CD14-positive monocyte (primary cell): ENCODE measurements at regions not wholly inside any gene's neighbourhood (a gene's known extent, or its start where the extent isn't known, plus 50 kb on each side); places are given as distances from the start of the nearest gene placed in this dataset.

Source experiments
- DNase-seq, 3 donors: peaks; one replicate each; pipeline ENCODE4 v3.0.0-alpha.2; 2011 to 2022
- H2AFZ ChIP-seq: 2 replicates; pipeline ENCODE4 v1.6.0; 2012; ENCODE audit warnings: mild to moderate bottlenecking, low read depth, low read length, inconsistent platforms; ENCODE audit not compliant: insufficient read depth, poor library complexity, severe bottlenecking
- H3K27ac ChIP-seq, 2 donors: 1 replicate in 1 of 2; 2 replicates in 1 of 2; pipeline ENCODE4 v1.5.1; 2012 to 2013; ENCODE audit warnings: low read length in 2 of 2, control low read depth in 1 of 2, inconsistent platforms in 1 of 2, low read depth in 1 of 2, mild to moderate bottlenecking in 1 of 2
- H3K27me3 ChIP-seq, 2 donors: one replicate each; pipeline versions ENCODE4 v1.6.0 to v1.6.1; 2011 to 2013; ENCODE audit warnings: low read length in 2 of 2; ENCODE audit not compliant: control insufficient read depth in 2 of 2, insufficient read depth in 2 of 2
- H3K36me3 ChIP-seq, 2 donors: replicated peaks in 1 of 2; 1 replicate in 1 of 2; 2 replicates in 1 of 2; pipeline versions ENCODE4 v1.5.1 to v1.6.1; 2012 to 2013; ENCODE audit warnings: low read length in 2 of 2, control low read depth in 1 of 2, inconsistent platforms in 1 of 2, mild to moderate bottlenecking in 1 of 2; ENCODE audit not compliant: insufficient read depth in 2 of 2, control insufficient read depth in 1 of 2
- H3K4me1 ChIP-seq, 2 donors: 1 replicate in 1 of 2; 2 replicates in 1 of 2; pipeline versions ENCODE4 v1.5.1 to v1.6.1; 2012 to 2013; ENCODE audit warnings: low read length in 2 of 2, control low read depth in 1 of 2, inconsistent platforms in 1 of 2, mild to moderate bottlenecking in 1 of 2, moderate library complexity in 1 of 2; ENCODE audit not compliant: insufficient read depth in 2 of 2, control insufficient read depth in 1 of 2
- H3K4me2 ChIP-seq: replicated peaks from 2 replicates; pipeline ENCODE3; 2012; ENCODE audit warnings: low read length, moderate library complexity, mild to moderate bottlenecking; ENCODE audit not compliant: poor library complexity, severe bottlenecking; ENCODE audit errors: extremely low read depth
- H3K4me3 ChIP-seq, 3 experiments: fragments of 200-600 bp in 1 of 3; sonication (generic) in 1 of 3; replicated peaks in 1 of 3; 1 replicate in 2 of 3; 2 replicates in 1 of 3; pipeline ENCODE4 v1.5.1; 2011 to 2013; ENCODE audit warnings: low read length in 3 of 3, mild to moderate bottlenecking in 3 of 3, control low read depth in 2 of 3, low read depth in 2 of 3, inconsistent platforms in 1 of 3, moderate library complexity in 1 of 3
- H3K79me2 ChIP-seq: 2 replicates; pipeline ENCODE4 v1.6.0; 2012; ENCODE audit warnings: mild to moderate bottlenecking, control low read depth, inconsistent platforms, low read length, moderate library complexity; ENCODE audit not compliant: insufficient read depth
- H3K9ac ChIP-seq: 2 replicates; pipeline ENCODE4 v1.6.0; 2017; ENCODE audit warnings: low read length, mild to moderate bottlenecking; ENCODE audit not compliant: insufficient read depth, poor library complexity, severe bottlenecking
- H3K9me3 ChIP-seq, 2 donors: replicated peaks in 1 of 2; 1 replicate in 1 of 2; 2 replicates in 1 of 2; pipeline versions ENCODE4 v1.5.1 to v1.6.1; 2012 to 2013; ENCODE audit warnings: low read length in 2 of 2, control low read depth in 1 of 2; ENCODE audit not compliant: control insufficient read depth in 1 of 2, insufficient read depth in 1 of 2
- H4K20me1 ChIP-seq: 2 replicates; pipeline ENCODE4 v1.6.0; 2012; ENCODE audit warnings: mild to moderate bottlenecking, low read length, control low read depth, moderate library complexity; ENCODE audit not compliant: insufficient read depth
- H3K27ac Mint-ChIP-seq, 7 donors: one replicate each; pipeline ENCODE4 v1.8.0; 2020; ENCODE audit warnings: mild to moderate bottlenecking in 7 of 7, mixed read lengths in 7 of 7, moderate library complexity in 6 of 7, inconsistent platforms in 2 of 7
- H3K27me3 Mint-ChIP-seq, 3 donors: one replicate each; pipeline ENCODE4 v1.8.0; 2021 to 2022; ENCODE audit warnings: low read depth in 3 of 3, mild to moderate bottlenecking in 3 of 3, mixed read lengths in 3 of 3, moderate library complexity in 3 of 3, inconsistent platforms in 1 of 3
- H3K36me3 Mint-ChIP-seq, 2 donors: one replicate each; pipeline ENCODE4 v1.8.0; 2020; ENCODE audit warnings: mixed read lengths in 2 of 2, inconsistent platforms in 1 of 2, mild to moderate bottlenecking in 1 of 2
- H3K4me1 Mint-ChIP-seq: one replicate; pipeline ENCODE4 v1.8.0; 2020; ENCODE audit warnings: mild to moderate bottlenecking, mixed read lengths
- H3K4me3 Mint-ChIP-seq, 2 donors: one replicate each; pipeline ENCODE4 v1.8.0; 2020; ENCODE audit warnings: mild to moderate bottlenecking in 2 of 2, mixed read lengths in 2 of 2, moderate library complexity in 1 of 2
- H3K9me3 Mint-ChIP-seq, 7 donors: one replicate each; pipeline ENCODE4 v1.8.0; 2020 to 2022; ENCODE audit warnings: mixed read lengths in 7 of 7, mild to moderate bottlenecking in 6 of 7, moderate library complexity in 6 of 7, inconsistent platforms in 2 of 7
- WGBS: methylation state at CpG from one replicate; pipeline ENCODE4 v1.1.5; 2013; ENCODE audit warnings: missing lambda C conversion rate; ENCODE audit not compliant: insufficient coverage; 5-methylcytosine and 5-hydroxymethylcytosine counted together
- intact Hi-C, 2 donors: fragments of 100-400 bp; cut with micrococcal nuclease; formaldehyde crosslinking; loops; one replicate each; pipeline versions ENCODE4 v1.15.0 to v1.15.1; 2023
- TF ChIP-seq, protein P1 (sequence below): fragments of 200-600 bp; IDR thresholded peaks from one replicate; pipeline ENCODE4 v1.8.0; 2022; ENCODE audit warnings: antibody characterized with exemption, mild to moderate bottlenecking

DNA sequence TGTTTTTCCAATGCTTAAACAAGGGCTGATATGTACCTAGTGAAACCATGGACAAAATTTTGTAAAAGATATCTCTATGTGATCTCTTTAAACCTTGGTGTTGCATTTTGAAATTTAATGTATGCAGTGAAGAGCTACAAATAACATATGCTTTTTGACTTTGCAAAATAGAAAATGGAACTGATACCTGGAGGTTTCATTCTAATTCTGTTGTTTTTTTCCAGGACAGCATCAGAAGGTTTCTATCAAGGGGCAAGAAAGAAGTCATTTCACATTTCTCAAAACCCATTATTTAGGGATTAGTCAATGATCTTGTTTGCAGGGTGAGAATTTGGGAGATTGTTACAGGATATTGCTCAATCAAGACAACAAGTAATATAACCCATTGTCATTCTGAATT is 549.3 kb downstream of the CDY2B start:
- Mint-ChIP-seq H3K27me3 (peaks cover 0 to 2% (median 0%) of the 10 kb centered on the region in 3 donors), H3K4me3 (no peak overlapping the region), H3K27ac (no peak overlapping the region), H3K9me3 (no peaks in the 10 kb centered on the region), H3K36me3 (no peaks in the 10 kb centered on the region), H3K4me1 (no peaks in the 10 kb centered on the region)
- no peaks in the 10 kb centered on the region for H3K36me3 ChIP-seq
- H3K4me1 ChIP-seq: no peaks in the 10 kb centered on the region
- H3K4me2 ChIP-seq: no peak overlapping the region
- no peak overlapping the region for H3K9ac ChIP-seq
- no peak for DNase-seq
- no peak overlapping the region for H3K4me3 ChIP-seq
- H2AFZ ChIP-seq: no peak overlapping the region
- TF ChIP-seq, protein P1, sequence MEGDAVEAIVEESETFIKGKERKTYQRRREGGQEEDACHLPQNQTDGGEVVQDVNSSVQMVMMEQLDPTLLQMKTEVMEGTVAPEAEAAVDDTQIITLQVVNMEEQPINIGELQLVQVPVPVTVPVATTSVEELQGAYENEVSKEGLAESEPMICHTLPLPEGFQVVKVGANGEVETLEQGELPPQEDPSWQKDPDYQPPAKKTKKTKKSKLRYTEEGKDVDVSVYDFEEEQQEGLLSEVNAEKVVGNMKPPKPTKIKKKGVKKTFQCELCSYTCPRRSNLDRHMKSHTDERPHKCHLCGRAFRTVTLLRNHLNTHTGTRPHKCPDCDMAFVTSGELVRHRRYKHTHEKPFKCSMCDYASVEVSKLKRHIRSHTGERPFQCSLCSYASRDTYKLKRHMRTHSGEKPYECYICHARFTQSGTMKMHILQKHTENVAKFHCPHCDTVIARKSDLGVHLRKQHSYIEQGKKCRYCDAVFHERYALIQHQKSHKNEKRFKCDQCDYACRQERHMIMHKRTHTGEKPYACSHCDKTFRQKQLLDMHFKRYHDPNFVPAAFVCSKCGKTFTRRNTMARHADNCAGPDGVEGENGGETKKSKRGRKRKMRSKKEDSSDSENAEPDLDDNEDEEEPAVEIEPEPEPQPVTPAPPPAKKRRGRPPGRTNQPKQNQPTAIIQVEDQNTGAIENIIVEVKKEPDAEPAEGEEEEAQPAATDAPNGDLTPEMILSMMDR: no peak
- no peaks in the 10 kb centered on the region for H3K9me3 ChIP-seq
- no peaks in the 10 kb centered on the region for H3K27me3 ChIP-seq
- H3K79me2 ChIP-seq: no peaks in the 10 kb centered on the region
- intact Hi-C loops: no loop called here
- no peak overlapping the region for H3K27ac ChIP-seq
- no peaks in the 10 kb centered on the region for H4K20me1 ChIP-seq

DNA sequence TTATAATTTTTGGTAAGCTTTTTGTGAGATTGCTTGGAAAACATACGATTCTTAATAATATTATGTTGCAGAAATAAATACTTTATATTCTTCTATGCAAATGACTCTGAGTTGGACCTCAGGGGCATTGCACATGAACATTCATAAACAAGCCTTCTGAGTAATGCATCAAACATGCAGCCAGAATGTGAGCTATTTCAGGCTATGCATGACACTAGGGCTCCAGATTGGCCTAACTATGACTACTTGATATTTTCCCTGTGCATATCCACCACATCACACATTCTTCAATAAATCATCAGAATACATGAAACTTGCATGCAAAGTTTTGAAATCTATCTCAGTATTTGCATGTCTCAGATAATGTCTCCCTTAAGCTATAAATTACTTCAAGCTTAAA is 560.1 kb downstream of the CDY2B start:
- Mint-ChIP-seq H3K9me3 (peaks cover 0 to 2% (median 0%) of the 10 kb centered on the region in 7 donors), H3K4me1 (no peaks in the 10 kb centered on the region), H3K36me3 (no peaks in the 10 kb centered on the region), H3K27ac (no peak overlapping the region), H3K4me3 (no peak overlapping the region), H3K27me3 (peaks cover 0 to 2% (median 0%) of the 10 kb centered on the region in 3 donors)
- Histone ChIP-seq H3K4me3 (no peak overlapping the region), H3K27ac (no peak overlapping the region), H3K4me2 (no peak overlapping the region), H4K20me1 (no peaks in the 10 kb centered on the region), H3K36me3 (no peaks in the 10 kb centered on the region), H2AFZ (no peak overlapping the region), H3K9ac (no peak overlapping the region), H3K4me1 (no peaks in the 10 kb centered on the region), H3K79me2 (no peaks in the 10 kb centered on the region), H3K9me3 (no peaks in the 10 kb centered on the region), H3K27me3 (no peaks in the 10 kb centered on the region)
- TF ChIP-seq, protein P1: no peak
- intact Hi-C loops: no loop called here
- DNase-seq: no peak
- no CpG with 5 or more reads among the region's 1 CpG for WGBS
